Activated T-cell treated with anti-CD3 and anti-CD28 coated beads, Interleukin-2, amount 50 U/mL, for 4 hours (primary cell): ENCODE measurements at regions not wholly inside any gene's neighbourhood (a gene's known extent, or its start where the extent isn't known, plus 50 kb on each side); places are given as distances from the start of the nearest gene placed in this dataset.
A peak's percentile ranks its signal among the peaks of the same experiment; 100 is the strongest.
"Not testable (repeated sequence)": the region's sequence is repeated elsewhere in the genome, so short reads cannot be mapped to it uniquely, and the experiment has no call there.

ENCODE experiments used
- ATAC-seq, 2 donors: fragments of 200-7000 bp; cut with Tn5 transposase; one replicate each; pipeline ENCODE4 v1.10.0; 2021
- DNase-seq: peaks from one replicate; pipeline ENCODE4 v3.0.0-alpha.2; 2020
- H3K27me3 Mint-ChIP-seq: one replicate; pipeline ENCODE4 v1.8.0; 2021; ENCODE audit warnings: low read depth, mixed read lengths
- H3K36me3 Mint-ChIP-seq: one replicate; pipeline ENCODE4 v1.8.0; 2022; ENCODE audit warnings: mixed read lengths; ENCODE audit not compliant: insufficient read depth
- H3K4me1 Mint-ChIP-seq: one replicate; pipeline ENCODE4 v1.8.0; 2021; ENCODE audit warnings: low read depth, mixed read lengths
- H3K4me3 Mint-ChIP-seq: one replicate; pipeline ENCODE4 v1.8.0; 2021; ENCODE audit warnings: mild to moderate bottlenecking, moderate library complexity, mixed read lengths
- H3K9me3 Mint-ChIP-seq: one replicate; pipeline ENCODE4 v1.8.0; 2021; ENCODE audit warnings: mixed read lengths

GRCh38 chr6:99816795-99817194, 177.2 kb downstream of the MCHR2 start:
- H3K27me3 Mint-ChIP-seq, result peaks cover 21% of the 10 kb centered on the region
- ATAC-seq (no peak), DNase-seq (no peak)
- no peak overlapping the region for H3K4me3 Mint-ChIP-seq
- H3K4me1 Mint-ChIP-seq, result no peaks in the 10 kb centered on the region
- no peaks in the 10 kb centered on the region for H3K36me3 Mint-ChIP-seq
- H3K9me3 Mint-ChIP-seq, result no peaks in the 10 kb centered on the region

- peaks cover 19% of the 10 kb centered on the region for H3K27me3 Mint-ChIP-seq
- peaks cover 4% of the 10 kb centered on the region for H3K4me1 Mint-ChIP-seq
- no peaks in the 10 kb centered on the region for H3K9me3 Mint-ChIP-seq
- H3K4me3 Mint-ChIP-seq, result no peak overlapping the region
- ATAC-seq, result no peak
- no peaks in the 10 kb centered on the region for H3K36me3 Mint-ChIP-seq
- DNase-seq, result no peak
These were observed 175.9 kb downstream of the MCHR2 start for GRCh38 chr6:99818161-99818560.

- Mint-ChIP-seq H3K4me3 (no peak overlapping the region), H3K4me1 (peaks cover 6% of the 10 kb centered on the region), H3K27me3 (peaks cover 15% of the 10 kb centered on the region), H3K36me3 (no peaks in the 10 kb centered on the region), H3K9me3 (no peaks in the 10 kb centered on the region)
- no peak for DNase-seq
- no peak for ATAC-seq
These were observed 174.2 kb downstream of the MCHR2 start for GRCh38 chr6:99819853-99820252.

GRCh38 chr6:99821164-99821563, 172.9 kb downstream of the MCHR2 start:
- peaks cover 6% of the 10 kb centered on the region for H3K4me1 Mint-ChIP-seq
- H3K4me3 Mint-ChIP-seq, result no peak overlapping the region
- no peaks in the 10 kb centered on the region for H3K36me3 Mint-ChIP-seq
- DNase-seq (no peak), ATAC-seq (no peak)
- no peaks in the 10 kb centered on the region for H3K9me3 Mint-ChIP-seq
- peaks cover 16% of the 10 kb centered on the region for H3K27me3 Mint-ChIP-seq

- Mint-ChIP-seq H3K36me3 (no peaks in the 10 kb centered on the region), H3K9me3 (no peaks in the 10 kb centered on the region), H3K4me3 (peak overlapping the region; percentile 46), H3K27me3 (peaks cover 19% of the 10 kb centered on the region), H3K4me1 (peaks cover 6% of the 10 kb centered on the region)
- DNase-seq, result no peak
- no peak for ATAC-seq
These were observed 171.1 kb downstream of the MCHR2 start for GRCh38 chr6:99822741-99823512.

GRCh38 chr6:99823513-99824235, 170.3 kb downstream of the MCHR2 start:
- H3K27me3 Mint-ChIP-seq, result peaks cover 16% of the 10 kb centered on the region
- H3K4me3 Mint-ChIP-seq, result peak overlapping the region; percentile 33
- not testable (repeated sequence) for H3K4me1 Mint-ChIP-seq, H3K9me3 Mint-ChIP-seq, DNase-seq, ATAC-seq, H3K36me3 Mint-ChIP-seq

- no peaks in the 10 kb centered on the region for H3K36me3 Mint-ChIP-seq
- ATAC-seq, result no peak
- H3K4me1 Mint-ChIP-seq, result no peaks in the 10 kb centered on the region
- no peak overlapping the region for H3K4me3 Mint-ChIP-seq
- peaks cover 2% of the 10 kb centered on the region for H3K27me3 Mint-ChIP-seq
- no peak for DNase-seq
- no peaks in the 10 kb centered on the region for H3K9me3 Mint-ChIP-seq
These were observed 161.0 kb downstream of the MCHR2 start for GRCh38 chr6:99833034-99833433.

- no peaks in the 10 kb centered on the region for H3K4me1 Mint-ChIP-seq
- no peaks in the 10 kb centered on the region for H3K36me3 Mint-ChIP-seq
- no peaks in the 10 kb centered on the region for H3K9me3 Mint-ChIP-seq
- ATAC-seq (no peak), DNase-seq (no peak)
- no peak overlapping the region for H3K4me3 Mint-ChIP-seq
- peaks cover 4% of the 10 kb centered on the region for H3K27me3 Mint-ChIP-seq
These were observed 157.6 kb downstream of the MCHR2 start for GRCh38 chr6:99836471-99836870.

GRCh38 chr6:99838607-99839006, 155.4 kb downstream of the MCHR2 start:
- no peaks in the 10 kb centered on the region for H3K4me1 Mint-ChIP-seq
- H3K9me3 Mint-ChIP-seq, result no peaks in the 10 kb centered on the region
- H3K36me3 Mint-ChIP-seq, result no peaks in the 10 kb centered on the region
- peaks cover 5% of the 10 kb centered on the region for H3K27me3 Mint-ChIP-seq
- H3K4me3 Mint-ChIP-seq, result no peak overlapping the region
- no peak for ATAC-seq
- DNase-seq, result no peak

- Mint-ChIP-seq H3K9me3 (no peaks in the 10 kb centered on the region), H3K27me3 (peaks cover 9% of the 10 kb centered on the region), H3K4me1 (no peaks in the 10 kb centered on the region), H3K4me3 (no peak overlapping the region), H3K36me3 (no peaks in the 10 kb centered on the region)
- ATAC-seq (no peak), DNase-seq (no peak)
These were observed 152.7 kb downstream of the MCHR2 start for GRCh38 chr6:99841297-99841696.

GRCh38 chr6:99846006-99846405, 148.0 kb downstream of the MCHR2 start:
- no peak for ATAC-seq
- Mint-ChIP-seq H3K9me3 (no peaks in the 10 kb centered on the region), H3K4me1 (no peaks in the 10 kb centered on the region), H3K27me3 (peaks cover 15% of the 10 kb centered on the region), H3K4me3 (no peak overlapping the region), H3K36me3 (no peaks in the 10 kb centered on the region)
- DNase-seq, result no peak

GRCh38 chr6:99850841-99851240, 143.2 kb downstream of the MCHR2 start:
- H3K27me3 Mint-ChIP-seq, result peaks cover 27% of the 10 kb centered on the region
- ATAC-seq (no peak), DNase-seq (no peak)
- no peaks in the 10 kb centered on the region for H3K9me3 Mint-ChIP-seq
- no peak overlapping the region for H3K4me3 Mint-ChIP-seq
- H3K4me1 Mint-ChIP-seq, result no peaks in the 10 kb centered on the region
- no peaks in the 10 kb centered on the region for H3K36me3 Mint-ChIP-seq

- DNase-seq, result no peak
- H3K27me3 Mint-ChIP-seq, result peaks cover 31% of the 10 kb centered on the region
- H3K9me3 Mint-ChIP-seq, result no peaks in the 10 kb centered on the region
- H3K36me3 Mint-ChIP-seq, result no peaks in the 10 kb centered on the region
- H3K4me1 Mint-ChIP-seq, result no peaks in the 10 kb centered on the region
- no peak overlapping the region for H3K4me3 Mint-ChIP-seq
- ATAC-seq, result no peak
These were observed 142.0 kb downstream of the MCHR2 start for GRCh38 chr6:99852031-99852430.

- no peak overlapping the region for H3K4me3 Mint-ChIP-seq
These were observed 127.0 kb downstream of the MCHR2 start for GRCh38 chr6:99867026-99867425.

GRCh38 chr6:99868074-99868702, 125.8 kb downstream of the MCHR2 start:
- Mint-ChIP-seq H3K4me1 (peaks cover 5% of the 10 kb centered on the region), H3K9me3 (no peaks in the 10 kb centered on the region), H3K4me3 (no peak overlapping the region), H3K27me3 (peaks cover 29% of the 10 kb centered on the region), H3K36me3 (no peaks in the 10 kb centered on the region)
- ATAC-seq (peak; percentile 58 to 71), DNase-seq (peak; percentile 63)

More at GRCh38 chr6:99867026-99867425, 127.0 kb downstream of the MCHR2 start:
- Mint-ChIP-seq H3K36me3 (no peaks in the 10 kb centered on the region), H3K9me3 (no peaks in the 10 kb centered on the region), H3K4me1 (peaks cover 5% of the 10 kb centered on the region), H3K27me3 (peaks cover 29% of the 10 kb centered on the region)
- DNase-seq, result no peak
- ATAC-seq, result no peak
